Skeletal muscle satellite cell (primary cell): ENCODE measurements at regions not wholly inside any gene's neighbourhood (a gene's known extent, or its start where the extent isn't known, plus 50 kb on each side); places are given as distances from the start of the nearest gene placed in this dataset.

Experiments used
- H3K27me3 ChIP-seq: 2 replicates; pipeline ENCODE4 v1.7.0; 2013; ENCODE audit warnings: low read length; ENCODE audit not compliant: control insufficient read depth, insufficient read depth
- H3K36me3 ChIP-seq: 2 replicates; pipeline ENCODE4 v1.7.0; 2013; ENCODE audit warnings: mild to moderate bottlenecking, control low read depth, low read length; ENCODE audit not compliant: insufficient read depth
- H3K4me1 ChIP-seq: 2 replicates; pipeline ENCODE4 v1.7.0; 2013; ENCODE audit warnings: low read length; ENCODE audit not compliant: control insufficient read depth, insufficient read depth
- H3K4me2 ChIP-seq: 2 replicates; pipeline ENCODE4 v1.7.0; 2013; ENCODE audit warnings: mild to moderate bottlenecking, low read length
- H3K4me3 ChIP-seq: 2 replicates; pipeline ENCODE4 v1.7.0; 2013; ENCODE audit warnings: low read length
- H3K9ac ChIP-seq: 2 replicates; pipeline ENCODE4 v1.7.0; 2013; ENCODE audit warnings: mild to moderate bottlenecking, low read depth, low read length, moderate library complexity
- H3K9me3 ChIP-seq: replicated peaks from 2 replicates; pipeline ENCODE4 v1.7.0; 2013; ENCODE audit warnings: mild to moderate bottlenecking, control low read depth, low read length

DNA sequence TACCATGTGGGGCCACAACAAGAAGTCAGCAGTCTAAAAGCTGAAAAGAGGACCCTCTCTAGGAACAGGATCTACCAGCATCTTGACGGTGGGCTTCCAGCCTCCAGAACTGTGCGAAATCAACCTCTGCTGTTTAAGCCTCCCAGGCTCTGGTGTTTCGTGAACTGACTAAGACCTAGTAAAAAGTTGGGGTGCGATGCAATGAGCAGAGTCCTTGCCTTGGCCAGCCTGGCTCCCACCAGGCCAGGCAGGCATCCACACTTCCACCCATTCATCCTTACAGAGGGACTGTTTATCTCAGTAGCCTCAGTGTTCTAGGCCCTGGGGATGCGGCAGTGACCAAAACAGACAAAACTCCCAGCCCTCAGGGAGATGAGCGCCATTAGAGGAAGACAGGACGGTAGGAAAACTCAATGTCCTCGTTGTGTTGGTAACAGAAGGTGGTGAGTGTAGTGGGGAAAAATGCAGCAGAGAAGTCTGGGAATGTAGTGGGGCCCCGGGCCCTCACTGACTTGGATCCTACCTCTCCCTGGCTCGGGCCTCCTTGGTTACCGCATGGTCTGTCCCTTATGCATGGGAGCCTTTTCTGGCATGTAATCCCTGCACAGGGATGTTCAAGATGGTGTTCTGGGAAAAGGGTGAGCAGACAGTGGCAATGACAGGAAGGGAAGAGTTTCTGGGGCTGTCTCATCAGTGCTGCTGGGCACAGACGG, 271.8 kb upstream of the HS6ST1 start:
- H3K9me3 ChIP-seq, result no peaks in the 10 kb centered on the region
- no peak overlapping the region for H3K4me3 ChIP-seq
- no peaks in the 10 kb centered on the region for H3K4me1 ChIP-seq

DNA sequence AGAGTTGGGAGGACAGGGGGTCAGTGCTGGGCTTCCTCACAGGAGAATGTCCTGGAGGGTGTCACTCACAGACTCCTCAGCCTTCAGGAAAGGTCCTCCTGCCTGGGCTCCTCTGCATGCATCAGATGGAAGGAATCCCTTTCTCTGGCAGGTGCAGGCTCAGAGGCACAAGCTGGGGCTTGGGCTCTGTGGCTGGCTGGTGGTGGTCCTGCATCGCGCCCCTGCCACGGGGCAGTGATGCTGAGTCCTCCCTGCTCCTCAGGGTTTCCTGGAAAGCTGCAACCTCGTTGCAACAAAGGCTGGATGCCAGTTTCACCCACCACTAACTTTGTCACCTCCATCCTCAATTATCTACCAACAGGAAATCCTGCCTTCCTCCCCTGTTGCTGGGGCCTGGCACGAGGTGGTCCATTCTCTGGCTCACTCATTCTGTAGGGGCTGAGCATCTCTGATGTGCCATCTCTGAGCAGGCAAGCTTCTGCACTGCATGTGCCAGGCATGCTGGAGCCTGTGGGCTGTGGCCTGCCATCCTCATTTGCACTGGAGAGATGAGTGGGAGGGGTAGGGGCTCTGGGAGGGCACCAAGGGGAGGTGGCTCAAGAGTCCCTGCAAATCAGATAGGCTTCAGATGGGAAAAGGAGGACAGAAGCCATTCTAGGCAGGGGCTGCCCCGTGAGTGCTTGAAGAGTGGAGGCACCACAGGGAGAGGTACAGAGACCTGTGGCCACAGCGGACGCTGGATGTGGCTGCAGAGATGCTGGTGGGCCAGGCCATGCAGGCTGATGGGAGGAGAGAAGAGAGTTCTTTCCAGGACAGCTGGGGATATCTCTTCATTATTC, 272.6 kb upstream of the HS6ST1 start:
- Histone ChIP-seq H3K4me3 (no peak overlapping the region), H3K4me2 (no peak overlapping the region), H3K36me3 (no peaks in the 10 kb centered on the region), H3K4me1 (no peaks in the 10 kb centered on the region), H3K9ac (no peak overlapping the region), H3K27me3 (no peaks in the 10 kb centered on the region), H3K9me3 (no peaks in the 10 kb centered on the region)

More for the DNA sequence above, 271.8 kb upstream of the HS6ST1 start:
- Histone ChIP-seq H3K27me3 (no peaks in the 10 kb centered on the region), H3K9ac (no peak overlapping the region), H3K4me2 (no peak overlapping the region), H3K36me3 (no peaks in the 10 kb centered on the region)

DNA sequence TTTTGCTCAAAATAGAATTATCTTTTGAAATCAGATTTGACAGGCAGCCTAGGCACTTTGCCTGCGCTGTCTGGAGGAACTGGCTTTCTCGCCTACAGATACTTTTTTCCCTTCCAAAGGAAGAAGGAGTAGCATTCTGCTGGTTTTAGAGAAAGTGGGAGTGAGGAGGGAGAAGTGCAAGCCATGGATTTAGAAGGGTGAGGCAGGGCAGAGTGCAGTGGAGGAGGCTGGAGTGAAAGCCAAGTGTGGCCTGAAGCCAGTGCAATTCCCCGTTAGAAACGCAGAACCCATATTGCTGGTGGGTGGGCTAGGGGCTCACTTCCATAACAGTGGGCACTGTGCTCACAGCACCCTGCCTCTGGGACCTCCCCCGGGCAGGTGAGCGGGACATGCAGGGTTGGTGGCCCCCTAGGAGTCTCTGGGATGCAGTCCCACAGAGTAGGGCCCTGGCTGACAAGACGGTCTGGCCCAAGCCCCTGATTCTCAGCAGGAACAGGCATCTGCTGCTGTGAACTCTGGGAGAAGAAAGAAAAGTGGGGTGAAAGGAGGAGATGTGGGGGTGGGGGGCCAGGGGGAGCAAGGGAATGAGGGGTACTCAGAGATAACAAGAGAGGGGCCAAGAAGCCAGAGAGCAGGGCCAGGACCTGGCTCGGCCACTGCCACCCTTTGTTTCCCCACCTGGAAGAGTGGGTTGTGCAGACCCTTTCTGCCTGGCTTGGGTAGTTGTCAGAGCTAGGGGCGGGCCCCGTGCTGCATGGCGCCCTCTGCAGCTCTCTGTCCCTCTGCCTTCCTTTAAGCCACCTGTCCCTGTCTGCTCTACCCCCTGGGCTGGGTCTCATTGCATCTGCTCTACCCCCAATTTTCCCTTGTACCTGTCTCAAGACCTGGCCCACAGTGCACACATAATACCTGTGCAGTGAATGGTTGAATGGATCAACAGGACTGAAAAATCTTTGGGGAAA, 273.5 kb upstream of the HS6ST1 start:
- Histone ChIP-seq H3K4me1 (no peaks in the 10 kb centered on the region), H3K9ac (no peak overlapping the region), H3K9me3 (no peaks in the 10 kb centered on the region), H3K4me3 (no peak overlapping the region), H3K36me3 (no peaks in the 10 kb centered on the region), H3K4me2 (no peak overlapping the region), H3K27me3 (no peaks in the 10 kb centered on the region)

DNA sequence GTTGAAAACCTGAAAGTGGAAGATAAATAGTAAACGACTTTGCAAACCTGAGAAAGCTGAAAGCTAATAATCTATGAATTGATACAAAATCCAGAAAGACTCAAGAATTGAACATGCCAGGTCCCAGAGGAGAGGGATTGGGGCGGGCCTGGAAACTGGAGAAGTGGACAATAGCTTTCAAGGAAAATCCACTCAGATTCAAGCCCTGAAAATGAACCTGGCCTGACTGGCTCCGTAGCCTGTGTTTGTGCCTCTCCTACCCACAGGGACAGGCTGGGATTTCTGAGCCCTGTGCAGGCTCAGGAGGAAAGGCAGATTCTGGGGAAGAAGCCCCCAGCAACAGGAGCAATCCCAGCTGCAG, 274.8 kb upstream of the HS6ST1 start:
- H3K4me3 ChIP-seq, result no peak overlapping the region
- H3K9ac ChIP-seq, result no peak overlapping the region
- H3K27me3 ChIP-seq, result no peaks in the 10 kb centered on the region
- H3K4me2 ChIP-seq, result no peak overlapping the region
- H3K36me3 ChIP-seq, result no peaks in the 10 kb centered on the region
- H3K9me3 ChIP-seq, result no peaks in the 10 kb centered on the region
- H3K4me1 ChIP-seq, result no peaks in the 10 kb centered on the region

DNA sequence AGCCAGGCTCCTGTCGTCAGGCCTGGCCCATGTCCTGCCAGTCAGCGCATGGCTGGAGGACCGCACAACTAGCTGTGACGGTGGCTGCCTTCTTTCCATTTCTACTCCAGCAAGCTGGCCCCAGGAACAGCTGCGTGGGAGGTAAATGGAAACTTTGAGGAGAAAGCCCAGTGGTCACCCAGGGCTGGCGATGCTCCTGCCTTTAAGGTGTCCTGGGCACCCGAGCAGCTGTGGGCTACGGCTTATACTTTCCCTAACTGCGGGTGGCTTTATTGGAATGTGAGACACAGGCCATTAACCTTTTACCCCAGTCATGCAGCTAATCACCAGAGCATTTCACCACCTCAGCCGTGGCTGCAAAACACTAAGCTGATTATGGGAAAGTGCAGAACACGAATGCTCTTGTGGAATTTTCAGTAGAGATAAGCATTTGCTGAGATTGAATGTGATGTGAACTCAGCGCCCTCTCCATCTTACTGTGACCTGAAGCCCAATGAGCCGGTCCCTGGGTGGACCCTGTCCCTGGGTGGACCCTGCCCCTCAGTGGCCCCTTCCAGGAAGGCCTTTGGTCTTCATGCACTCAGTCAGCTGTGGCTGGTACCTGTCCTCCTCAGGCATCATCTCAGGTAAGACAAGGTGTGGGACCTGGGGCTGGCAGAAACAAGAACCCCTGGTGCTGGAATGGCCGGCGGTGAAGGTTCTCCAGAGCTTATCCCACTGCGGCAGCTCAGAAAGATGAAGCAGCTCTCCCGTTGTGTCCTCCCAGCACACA, 275.4 kb upstream of the HS6ST1 start:
- H3K9ac ChIP-seq, result no peak overlapping the region
- no peaks in the 10 kb centered on the region for H3K36me3 ChIP-seq
- H3K4me2 ChIP-seq, result no peak overlapping the region
- no peaks in the 10 kb centered on the region for H3K27me3 ChIP-seq
- H3K4me1 ChIP-seq, result no peaks in the 10 kb centered on the region
- no peak overlapping the region for H3K4me3 ChIP-seq
- H3K9me3 ChIP-seq, result no peaks in the 10 kb centered on the region

DNA sequence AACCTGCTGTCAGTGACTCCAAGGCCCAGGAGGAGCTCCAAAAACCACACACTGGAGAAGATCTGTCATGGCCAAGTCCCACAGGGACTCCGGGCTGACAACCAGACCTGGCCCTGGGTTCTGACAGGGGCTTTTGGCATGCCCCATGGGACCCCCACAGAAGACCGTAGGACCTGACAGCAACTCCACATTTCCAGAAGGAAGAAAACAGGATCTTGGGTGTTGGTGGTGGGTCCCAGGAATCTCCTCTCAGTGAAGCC, 275.9 kb upstream of the HS6ST1 start:
- Histone ChIP-seq H3K9ac (no peak overlapping the region), H3K4me1 (no peaks in the 10 kb centered on the region), H3K4me3 (no peak overlapping the region), H3K27me3 (no peaks in the 10 kb centered on the region), H3K4me2 (no peak overlapping the region), H3K9me3 (no peaks in the 10 kb centered on the region), H3K36me3 (no peaks in the 10 kb centered on the region)

DNA sequence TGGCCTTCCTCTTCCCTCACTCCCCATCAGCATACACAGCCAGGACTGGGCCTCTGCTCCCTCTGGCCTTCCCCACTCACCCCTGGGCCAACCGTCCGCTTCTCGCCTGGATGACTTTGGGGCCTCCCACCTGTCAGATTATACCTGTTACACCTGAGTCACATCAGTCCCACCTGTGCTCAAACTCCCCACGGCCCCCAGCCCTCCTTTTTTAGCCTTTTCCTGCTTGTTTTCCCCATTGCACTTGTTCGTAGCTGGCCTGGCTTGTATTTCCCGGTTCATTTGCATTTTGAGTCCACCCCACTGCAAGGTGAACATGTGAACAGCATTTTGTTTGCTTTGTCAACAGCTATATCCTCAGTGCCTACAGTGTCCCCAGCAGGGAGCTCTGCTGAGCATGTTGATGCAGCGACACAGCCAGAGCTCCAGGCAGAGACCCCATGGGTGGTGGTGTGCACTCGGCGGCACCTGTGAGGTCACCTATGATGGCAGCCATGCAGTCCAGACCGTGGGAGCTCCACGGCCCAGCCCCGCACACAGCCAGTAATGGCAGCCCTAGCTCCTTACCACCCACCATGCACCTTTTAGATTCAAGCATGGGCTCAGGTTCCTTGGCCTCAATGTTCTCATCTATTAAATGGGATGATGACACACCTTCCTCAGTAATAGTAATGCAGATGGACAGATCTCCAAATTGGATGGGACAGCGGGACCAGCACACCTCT, 276.4 kb upstream of the HS6ST1 start:
- H3K9me3 ChIP-seq, result no peaks in the 10 kb centered on the region
- no peaks in the 10 kb centered on the region for H3K36me3 ChIP-seq
- no peak overlapping the region for H3K9ac ChIP-seq
- no peaks in the 10 kb centered on the region for H3K27me3 ChIP-seq
- H3K4me1 ChIP-seq, result no peaks in the 10 kb centered on the region
- H3K4me2 ChIP-seq, result no peak overlapping the region
- no peak overlapping the region for H3K4me3 ChIP-seq

DNA sequence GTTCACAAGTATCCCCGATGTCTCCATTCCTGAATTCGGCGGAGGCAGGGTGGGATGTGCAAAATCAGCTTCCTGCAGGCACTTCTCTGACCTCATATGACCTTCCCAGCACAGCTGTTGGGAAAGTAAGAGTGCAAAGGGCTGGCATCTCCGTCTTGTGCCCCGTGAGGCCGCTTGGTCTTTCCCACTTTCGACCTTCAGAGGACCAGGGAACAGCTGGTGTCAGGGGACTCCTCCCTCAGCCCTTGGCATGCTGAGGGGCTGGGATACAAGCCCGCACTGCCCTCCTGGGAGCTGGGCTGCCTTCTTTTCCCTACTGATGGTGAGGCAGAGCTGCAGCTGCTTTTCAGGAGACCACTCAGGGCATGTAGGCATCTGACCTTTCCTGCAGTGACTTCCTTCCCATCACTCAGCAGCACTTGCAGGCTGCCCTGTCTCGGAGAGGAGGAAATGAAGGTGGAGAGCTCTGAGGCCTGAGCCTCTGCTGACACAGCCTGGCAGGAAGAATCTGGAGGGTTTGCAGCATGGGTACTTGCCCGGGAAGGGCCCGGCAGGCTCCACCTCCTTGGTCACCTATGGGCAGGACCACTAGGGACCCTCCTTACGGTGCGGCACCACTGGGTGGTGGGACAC, 277.2 kb upstream of the HS6ST1 start:
- Histone ChIP-seq H3K36me3 (no peaks in the 10 kb centered on the region), H3K9ac (no peak overlapping the region), H3K4me3 (no peak overlapping the region), H3K4me2 (no peak overlapping the region), H3K4me1 (no peaks in the 10 kb centered on the region), H3K27me3 (no peaks in the 10 kb centered on the region), H3K9me3 (no peaks in the 10 kb centered on the region)

DNA sequence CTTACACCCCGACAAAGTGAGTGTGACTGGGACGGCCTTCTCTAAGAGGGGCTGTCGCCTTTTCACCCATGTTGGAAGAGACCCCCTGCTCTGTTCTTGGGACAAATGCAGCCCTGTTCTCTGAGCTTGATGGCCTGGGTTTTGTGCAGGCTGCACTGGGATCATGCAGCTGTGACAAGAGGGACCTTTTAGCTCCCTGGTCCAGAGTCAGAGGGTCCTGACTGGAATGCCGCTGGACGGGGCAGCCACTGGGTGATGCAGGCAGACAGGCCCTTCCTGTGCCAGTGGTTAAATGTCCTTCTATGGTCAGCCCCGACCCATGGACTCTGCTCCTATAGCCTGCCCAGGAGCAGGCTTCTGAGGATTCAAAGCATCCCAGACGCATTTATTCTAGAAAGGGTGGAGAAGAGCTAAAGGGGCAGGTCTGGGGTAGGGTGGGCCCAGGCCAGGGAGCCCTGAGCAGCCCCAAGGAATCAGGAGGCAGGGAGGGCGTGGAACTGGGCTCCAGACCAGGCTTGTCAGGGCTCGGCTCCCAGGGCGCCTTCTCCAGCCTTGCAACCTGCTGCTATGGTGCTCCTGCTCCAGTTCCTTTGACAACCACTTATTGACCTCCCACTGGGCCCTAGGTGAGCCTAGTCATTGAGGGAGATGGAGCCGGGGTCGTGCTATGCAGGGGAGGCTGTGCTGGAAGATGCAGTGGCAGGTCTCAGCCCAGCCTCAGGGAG, 277.9 kb upstream of the HS6ST1 start:
- no peaks in the 10 kb centered on the region for H3K4me1 ChIP-seq
- no peaks in the 10 kb centered on the region for H3K9me3 ChIP-seq
- no peaks in the 10 kb centered on the region for H3K27me3 ChIP-seq
- no peaks in the 10 kb centered on the region for H3K36me3 ChIP-seq
- no peak overlapping the region for H3K4me2 ChIP-seq
- no peak overlapping the region for H3K9ac ChIP-seq
- H3K4me3 ChIP-seq, result no peak overlapping the region
